Activated naive CD4-positive, alpha-beta T cell treated with anti-CD3 and anti-CD28 coated beads, Interleukin-2, amount 50 U/mL, for 24 hours (primary cell): ENCODE measurements at regions not wholly inside any gene's neighbourhood (a gene's known extent, or its start where the extent isn't known, plus 50 kb on each side); places are given as distances from the start of the nearest gene placed in this dataset.

ENCODE experiments used
- H3K27ac Mint-ChIP-seq: one replicate; pipeline ENCODE4 v1.8.0; 2021; ENCODE audit warnings: mild to moderate bottlenecking, mixed read lengths
- H3K27me3 Mint-ChIP-seq: one replicate; pipeline ENCODE4 v1.8.0; 2021; ENCODE audit warnings: mixed read lengths
- H3K36me3 Mint-ChIP-seq: one replicate; pipeline ENCODE4 v1.8.0; 2021; ENCODE audit warnings: mixed read lengths
- H3K4me1 Mint-ChIP-seq: one replicate; pipeline ENCODE4 v1.8.0; 2021; ENCODE audit warnings: mixed read lengths
- H3K4me3 Mint-ChIP-seq: one replicate; pipeline ENCODE4 v1.8.0; 2021; ENCODE audit warnings: mild to moderate bottlenecking, mixed read lengths
- H3K9me3 Mint-ChIP-seq: one replicate; pipeline ENCODE4 v1.8.0; 2021; ENCODE audit warnings: mixed read lengths

DNA sequence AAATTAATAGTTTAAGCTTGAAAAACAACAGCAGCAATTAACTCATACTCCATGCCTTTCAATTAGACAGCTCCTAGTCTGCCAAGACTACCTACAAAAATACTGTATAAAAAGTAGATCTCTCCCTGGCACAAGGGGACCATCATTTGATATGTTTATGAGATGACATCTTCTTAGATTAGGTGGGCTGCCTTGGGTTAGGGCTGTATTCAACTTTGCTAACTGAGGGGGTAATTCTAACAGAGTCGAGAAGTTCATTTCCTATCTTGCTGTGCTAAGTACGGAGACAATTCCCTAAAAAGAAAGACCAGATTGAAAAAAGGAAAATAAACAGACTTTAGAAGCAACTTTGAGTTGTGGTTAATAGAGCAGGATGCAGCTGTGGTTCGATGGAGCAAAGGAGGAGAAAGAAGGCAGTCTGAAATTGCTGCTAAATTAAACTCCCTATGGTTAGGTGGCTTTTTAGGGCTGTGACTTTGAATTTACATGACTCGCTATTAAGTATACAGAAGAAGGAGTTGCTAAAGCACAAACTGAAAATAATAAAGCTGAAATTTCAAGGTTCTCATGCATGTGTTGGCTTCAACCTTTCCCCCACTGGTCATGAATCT lies 75.4 kb downstream of the CDC7 start:
- Mint-ChIP-seq H3K36me3 (no peaks in the 10 kb centered on the region), H3K4me1 (peaks cover 26% of the 10 kb centered on the region), H3K27ac (peak overlapping the region; percentile 1)

DNA sequence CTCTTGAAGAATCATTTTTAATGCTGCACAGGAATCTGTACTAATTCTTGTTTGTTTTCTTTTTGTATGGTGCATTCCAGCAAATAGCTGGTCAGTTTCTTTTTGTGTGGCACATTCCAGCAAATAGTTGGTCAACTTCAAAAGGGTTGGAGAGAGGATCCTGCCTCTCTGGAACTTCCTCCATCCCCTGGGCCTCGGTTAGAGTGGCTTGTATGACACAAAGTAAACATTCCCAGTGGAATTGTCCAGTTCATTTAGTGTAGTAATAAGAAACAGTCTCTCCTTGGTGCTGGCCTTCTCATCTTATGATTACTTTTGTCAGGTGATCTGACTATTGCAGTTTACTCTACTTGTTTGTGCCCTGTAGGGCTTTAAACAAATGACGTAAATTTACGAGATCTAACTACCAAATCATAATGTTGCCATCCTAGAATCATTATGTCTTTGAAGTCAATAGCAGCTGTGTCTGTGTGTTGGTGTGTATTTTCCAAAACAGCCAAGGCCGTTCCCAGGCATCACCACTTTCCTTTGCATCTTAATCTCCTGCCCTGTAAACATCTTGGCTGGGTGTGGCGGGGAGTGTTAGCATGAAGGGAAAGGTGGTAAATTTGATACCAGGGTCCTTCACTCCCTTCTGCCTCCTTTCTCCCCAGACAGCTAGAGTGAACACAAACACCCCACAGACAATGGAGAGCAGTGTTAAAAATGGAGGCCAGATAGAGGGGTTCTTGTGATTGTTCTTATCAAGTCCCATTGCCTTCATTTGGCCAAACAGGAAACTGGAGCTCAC lies 77.9 kb downstream of the CDC7 start:
- Mint-ChIP-seq H3K4me3 (no peak overlapping the region), H3K27me3 (no peaks in the 10 kb centered on the region), H3K27ac (no peak overlapping the region), H3K9me3 (no peaks in the 10 kb centered on the region), H3K4me1 (peaks cover 23% of the 10 kb centered on the region), H3K36me3 (no peaks in the 10 kb centered on the region)

More for the DNA sequence above, 75.4 kb downstream of the CDC7 start:
- Mint-ChIP-seq H3K9me3 (no peaks in the 10 kb centered on the region), H3K4me3 (no peak overlapping the region), H3K27me3 (no peaks in the 10 kb centered on the region)

DNA sequence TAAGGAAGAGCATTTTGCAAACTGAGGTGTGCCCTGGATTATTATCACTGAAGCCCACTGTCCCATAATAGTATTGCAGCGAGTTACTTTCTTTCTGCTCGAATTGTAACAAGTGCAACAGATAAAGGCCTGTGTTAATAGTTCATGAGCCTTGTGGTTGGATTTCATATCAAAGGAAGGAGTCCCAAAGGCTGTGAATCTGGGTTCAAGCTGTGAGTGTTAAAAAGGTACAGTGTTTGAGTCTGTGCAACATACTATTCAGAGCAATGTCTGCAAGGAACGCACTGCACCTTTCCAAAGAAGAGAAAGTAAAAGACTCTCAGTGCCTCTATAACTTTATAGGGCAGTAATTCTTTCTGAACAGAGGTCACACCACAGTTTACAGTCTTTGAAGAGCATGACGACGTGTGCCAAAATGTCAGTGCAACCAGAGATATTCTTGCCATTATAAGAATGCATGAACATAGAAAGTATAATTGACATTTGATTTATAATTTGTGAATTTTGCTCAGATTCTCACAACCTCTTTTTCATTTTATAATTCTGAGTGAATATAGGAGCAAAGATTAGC lies 79.1 kb downstream of the CDC7 start:
- H3K4me1 Mint-ChIP-seq: peaks cover 23% of the 10 kb centered on the region
- no peaks in the 10 kb centered on the region for H3K36me3 Mint-ChIP-seq
- no peaks in the 10 kb centered on the region for H3K27me3 Mint-ChIP-seq
- no peaks in the 10 kb centered on the region for H3K9me3 Mint-ChIP-seq
- H3K27ac Mint-ChIP-seq: no peak overlapping the region
- no peak overlapping the region for H3K4me3 Mint-ChIP-seq

DNA sequence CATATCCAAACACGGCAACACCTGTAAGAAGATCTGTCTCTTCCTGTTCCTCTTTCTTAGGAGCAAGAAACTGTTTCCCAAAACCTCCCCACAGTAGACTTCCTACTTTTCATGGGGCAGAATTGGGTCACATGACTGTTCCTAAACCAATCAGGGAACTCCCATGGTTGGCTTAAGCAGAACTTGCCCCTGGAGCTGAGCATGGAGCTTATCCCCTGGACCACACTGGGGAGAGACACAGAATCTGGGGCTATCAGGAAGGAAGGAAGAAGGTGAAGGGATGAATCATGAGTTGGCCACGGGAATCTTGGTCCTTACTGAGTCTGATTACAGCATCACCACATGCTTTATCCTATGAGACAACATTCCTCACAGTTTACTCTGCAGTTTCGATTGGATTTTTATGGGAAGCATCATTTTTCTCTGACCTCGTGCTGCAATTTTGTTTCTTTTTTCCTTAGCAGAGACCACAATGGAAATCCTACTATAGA lies 81.8 kb downstream of the CDC7 start:
- H3K27ac Mint-ChIP-seq: no peak overlapping the region
- no peaks in the 10 kb centered on the region for H3K9me3 Mint-ChIP-seq
- no peak overlapping the region for H3K4me3 Mint-ChIP-seq
- H3K27me3 Mint-ChIP-seq: no peaks in the 10 kb centered on the region
- H3K36me3 Mint-ChIP-seq: no peaks in the 10 kb centered on the region
- H3K4me1 Mint-ChIP-seq: peaks cover 14% of the 10 kb centered on the region

DNA sequence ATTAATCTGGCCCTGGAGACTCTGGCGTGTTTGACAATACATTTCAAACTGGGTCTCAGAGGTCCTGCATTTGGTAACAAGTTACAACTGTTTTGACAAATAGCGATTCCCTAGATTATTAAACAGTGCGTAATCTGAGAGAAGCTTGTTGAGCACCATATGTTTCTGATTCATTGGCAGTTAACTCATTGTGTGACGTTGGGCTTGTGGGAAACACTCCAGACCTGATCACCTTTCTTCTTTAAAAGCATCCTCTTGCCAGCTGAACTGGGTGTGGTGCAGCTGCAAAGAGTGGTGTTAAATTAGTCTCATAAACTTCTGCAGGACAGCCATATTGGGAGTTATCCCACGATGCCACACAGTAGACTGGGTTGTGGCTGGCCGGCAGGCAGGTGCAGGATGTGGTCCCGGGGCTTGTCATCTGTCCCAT lies 82.7 kb downstream of the CDC7 start:
- Mint-ChIP-seq H3K9me3 (no peaks in the 10 kb centered on the region), H3K4me3 (no peak overlapping the region), H3K27ac (no peak overlapping the region), H3K36me3 (peaks cover 1% of the 10 kb centered on the region), H3K27me3 (no peaks in the 10 kb centered on the region), H3K4me1 (peaks cover 14% of the 10 kb centered on the region)

DNA sequence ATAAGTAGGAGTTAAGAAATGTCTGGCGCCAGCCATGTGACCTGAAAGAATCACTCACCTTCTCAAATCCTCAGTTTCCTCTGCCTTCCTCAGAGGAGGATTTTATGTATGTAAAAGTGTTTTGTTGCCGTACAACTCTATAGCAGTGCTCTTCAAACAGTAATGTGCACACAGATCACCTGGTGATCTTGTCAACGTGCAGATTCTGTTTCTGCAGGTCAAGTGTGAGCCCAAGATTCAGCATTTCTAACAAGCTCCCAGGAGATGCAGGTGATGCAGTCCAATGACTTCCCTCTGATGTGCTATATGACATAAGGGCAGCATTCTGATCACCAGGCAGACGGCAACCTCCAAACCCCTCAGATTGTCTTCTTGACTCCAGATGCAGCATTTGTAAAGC lies 83.7 kb downstream of the CDC7 start:
- no peak overlapping the region for H3K4me3 Mint-ChIP-seq
- no peaks in the 10 kb centered on the region for H3K27me3 Mint-ChIP-seq
- H3K36me3 Mint-ChIP-seq: peaks cover 1% of the 10 kb centered on the region
- no peak overlapping the region for H3K27ac Mint-ChIP-seq
- no peaks in the 10 kb centered on the region for H3K9me3 Mint-ChIP-seq
- H3K4me1 Mint-ChIP-seq: peaks cover 14% of the 10 kb centered on the region

DNA sequence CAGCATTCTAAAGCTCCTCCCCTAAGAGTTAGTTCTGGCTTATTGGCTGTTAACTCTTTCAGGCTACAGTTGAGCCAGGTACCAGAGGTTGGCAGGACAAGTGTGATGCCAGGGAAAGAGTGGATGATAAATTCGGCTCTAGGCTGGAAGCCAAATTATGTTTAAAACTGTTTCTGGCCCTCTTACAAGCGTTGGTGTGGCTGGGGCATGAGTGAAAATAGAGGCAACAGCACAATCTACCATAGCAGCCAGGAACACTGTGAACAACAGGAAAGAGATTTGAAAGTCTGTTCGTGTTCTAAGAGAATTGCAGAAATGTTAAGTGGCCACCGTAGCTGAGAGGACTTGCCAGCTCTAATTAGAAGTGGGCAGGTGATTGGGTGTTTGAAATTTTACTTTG lies 84.2 kb downstream of the CDC7 start:
- H3K4me3 Mint-ChIP-seq: no peak overlapping the region
- H3K4me1 Mint-ChIP-seq: peaks cover 10% of the 10 kb centered on the region
- H3K27me3 Mint-ChIP-seq: no peaks in the 10 kb centered on the region
- no peaks in the 10 kb centered on the region for H3K9me3 Mint-ChIP-seq
- peaks cover 1% of the 10 kb centered on the region for H3K36me3 Mint-ChIP-seq
- no peak overlapping the region for H3K27ac Mint-ChIP-seq

DNA sequence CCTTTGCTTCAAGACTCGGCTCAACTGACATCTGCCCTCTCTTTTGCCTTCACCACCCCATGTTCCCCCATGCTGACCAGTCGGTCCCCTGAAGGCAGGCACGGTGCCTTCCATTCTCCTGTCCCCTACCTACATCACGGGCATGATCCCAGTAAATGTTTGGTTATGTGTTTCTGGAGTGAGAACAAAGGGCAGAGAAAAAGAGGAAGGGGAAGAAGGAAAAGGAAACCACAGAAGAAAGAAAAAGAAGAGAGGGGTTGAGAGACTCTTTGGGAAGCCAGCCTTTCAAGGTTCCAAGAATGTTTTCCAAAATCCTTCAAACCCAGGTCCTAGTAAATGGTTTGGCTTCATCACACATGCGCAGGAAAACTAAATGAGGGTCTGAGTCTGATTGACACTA lies 84.9 kb downstream of the CDC7 start:
- H3K9me3 Mint-ChIP-seq: no peaks in the 10 kb centered on the region
- no peak overlapping the region for H3K27ac Mint-ChIP-seq
- H3K36me3 Mint-ChIP-seq: peaks cover 1% of the 10 kb centered on the region
- no peaks in the 10 kb centered on the region for H3K27me3 Mint-ChIP-seq
- peaks cover 10% of the 10 kb centered on the region for H3K4me1 Mint-ChIP-seq
- H3K4me3 Mint-ChIP-seq: no peak overlapping the region

DNA sequence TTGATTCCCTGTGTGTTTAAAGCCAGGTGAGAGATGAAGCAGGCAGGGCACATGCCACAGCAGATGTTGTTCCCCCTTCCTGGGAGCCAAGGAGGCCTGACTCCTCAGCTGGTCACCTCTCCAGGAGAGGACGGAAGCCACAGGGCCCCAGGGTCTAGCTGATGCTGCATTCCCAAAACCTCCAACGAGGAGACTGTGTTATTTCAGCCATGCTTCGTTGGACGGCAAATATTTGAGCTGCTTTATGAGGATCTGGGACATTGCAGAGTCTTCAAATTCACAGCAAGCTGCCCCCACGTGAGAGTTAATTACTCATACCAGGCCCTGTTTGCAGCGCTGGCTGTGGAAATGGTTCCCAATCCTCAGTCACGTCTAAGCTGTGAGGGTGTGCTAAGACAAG lies 85.3 kb downstream of the CDC7 start:
- Mint-ChIP-seq H3K27me3 (no peaks in the 10 kb centered on the region), H3K4me3 (no peak overlapping the region), H3K9me3 (no peaks in the 10 kb centered on the region), H3K27ac (no peak overlapping the region), H3K36me3 (peaks cover 1% of the 10 kb centered on the region), H3K4me1 (peaks cover 14% of the 10 kb centered on the region)

DNA sequence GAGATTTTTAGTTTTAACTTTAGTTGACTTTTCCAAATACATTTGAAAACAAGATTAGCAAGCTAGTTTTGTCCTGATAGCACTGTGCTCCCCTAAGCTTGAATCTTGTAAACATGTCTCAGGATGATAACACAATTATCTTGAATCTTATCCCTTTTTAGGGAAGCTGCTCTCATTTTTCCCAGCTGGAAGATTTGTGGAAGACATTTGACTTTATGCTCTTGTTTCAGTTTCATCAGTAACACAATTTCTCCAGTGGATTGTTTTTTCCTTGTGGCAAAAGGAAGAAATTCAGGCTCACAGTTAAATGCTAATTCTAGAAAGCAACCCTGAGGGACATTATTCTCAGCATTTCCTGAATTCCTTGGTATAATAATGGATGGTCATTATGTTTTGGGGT lies 88.8 kb downstream of the CDC7 start:
- no peak overlapping the region for H3K4me3 Mint-ChIP-seq
- no peaks in the 10 kb centered on the region for H3K27me3 Mint-ChIP-seq
- H3K4me1 Mint-ChIP-seq: peaks cover 31% of the 10 kb centered on the region
- no peak overlapping the region for H3K27ac Mint-ChIP-seq
- H3K36me3 Mint-ChIP-seq: peaks cover 1% of the 10 kb centered on the region
- no peaks in the 10 kb centered on the region for H3K9me3 Mint-ChIP-seq

DNA sequence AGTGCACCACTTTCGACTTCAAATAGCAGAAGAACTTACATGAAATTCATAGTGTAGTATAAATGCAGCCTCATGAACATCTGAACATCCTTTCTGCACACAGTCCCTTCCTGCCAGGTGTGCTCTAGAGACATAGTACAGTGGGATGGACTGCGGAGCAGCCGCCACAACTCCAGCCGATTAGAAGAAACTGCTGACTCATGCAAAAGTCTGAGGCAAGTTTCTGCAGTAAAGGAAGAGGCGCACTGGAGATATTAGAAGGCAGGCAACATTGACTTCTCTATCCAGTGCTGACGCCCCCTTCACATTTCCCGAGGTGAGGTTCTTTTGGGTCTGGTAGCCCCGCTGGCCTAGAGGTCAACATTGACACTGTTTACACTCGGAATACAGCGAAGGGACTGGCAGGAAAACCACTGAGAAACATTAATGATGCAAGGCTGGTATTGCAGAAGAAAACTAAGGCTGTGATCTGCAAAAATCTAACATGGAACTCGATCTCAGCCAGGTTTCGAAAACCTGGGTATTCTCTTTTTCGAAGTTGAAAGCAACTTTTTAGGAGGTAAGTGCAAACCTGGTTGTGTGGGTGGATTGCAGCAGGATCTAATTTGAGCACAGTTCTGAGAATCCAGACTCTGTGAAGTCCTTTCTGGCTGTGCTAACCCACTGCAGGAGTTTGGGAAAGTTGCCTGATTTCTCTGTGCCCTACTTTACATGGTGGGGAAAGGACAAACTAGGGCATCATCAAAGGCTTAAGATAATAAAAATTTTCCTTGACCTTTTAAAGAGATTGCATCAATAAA lies 90.7 kb downstream of the CDC7 start:
- H3K27ac Mint-ChIP-seq: no peak overlapping the region
- peaks cover 1% of the 10 kb centered on the region for H3K36me3 Mint-ChIP-seq

DNA sequence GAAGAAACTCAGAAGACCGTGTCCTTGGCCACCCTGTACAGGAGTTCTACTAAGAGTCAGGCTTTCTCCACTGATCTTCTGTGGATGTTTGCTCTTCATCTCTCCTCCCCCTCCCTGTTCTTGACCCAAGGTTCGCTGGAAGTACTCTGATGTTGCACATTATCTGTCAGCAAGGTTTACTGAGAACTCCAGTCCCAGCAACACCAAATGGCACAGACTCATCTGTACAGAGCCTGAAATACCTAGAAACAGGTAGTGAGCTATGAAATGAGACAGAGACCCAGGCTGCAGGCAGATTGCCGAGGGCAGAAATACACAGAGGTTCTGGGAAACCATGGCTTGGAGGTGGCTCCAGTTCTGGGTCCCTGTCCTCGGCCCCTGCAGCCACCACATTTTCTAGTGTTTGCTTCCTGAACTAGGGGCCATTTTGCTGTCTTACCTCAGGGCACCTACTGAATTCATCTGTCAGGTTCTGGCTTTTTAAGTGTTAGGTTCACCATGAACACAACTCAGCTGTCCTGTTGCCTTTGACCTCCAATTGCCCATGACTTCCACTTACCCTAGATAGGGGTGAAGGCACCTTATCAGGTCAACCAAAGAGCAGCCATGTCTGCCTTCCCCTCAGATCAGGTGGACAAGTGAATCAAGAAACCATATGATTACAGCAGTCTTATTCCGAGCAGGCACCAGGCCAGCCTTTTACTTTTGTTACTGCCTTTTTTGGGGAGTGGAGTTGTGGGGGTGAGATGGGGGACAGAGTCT lies 92.2 kb downstream of the CDC7 start:
- Mint-ChIP-seq H3K4me1 (peaks cover 26% of the 10 kb centered on the region), H3K27me3 (no peaks in the 10 kb centered on the region), H3K4me3 (peak overlapping the region; percentile 58), H3K27ac (no peak overlapping the region), H3K9me3 (no peaks in the 10 kb centered on the region), H3K36me3 (peaks cover under 1% of the 10 kb centered on the region)

More for the DNA sequence above, 90.7 kb downstream of the CDC7 start:
- peak overlapping the region; percentile 68 for H3K4me3 Mint-ChIP-seq
- no peaks in the 10 kb centered on the region for H3K9me3 Mint-ChIP-seq
- H3K4me1 Mint-ChIP-seq: peaks cover 21% of the 10 kb centered on the region
- no peaks in the 10 kb centered on the region for H3K27me3 Mint-ChIP-seq

DNA sequence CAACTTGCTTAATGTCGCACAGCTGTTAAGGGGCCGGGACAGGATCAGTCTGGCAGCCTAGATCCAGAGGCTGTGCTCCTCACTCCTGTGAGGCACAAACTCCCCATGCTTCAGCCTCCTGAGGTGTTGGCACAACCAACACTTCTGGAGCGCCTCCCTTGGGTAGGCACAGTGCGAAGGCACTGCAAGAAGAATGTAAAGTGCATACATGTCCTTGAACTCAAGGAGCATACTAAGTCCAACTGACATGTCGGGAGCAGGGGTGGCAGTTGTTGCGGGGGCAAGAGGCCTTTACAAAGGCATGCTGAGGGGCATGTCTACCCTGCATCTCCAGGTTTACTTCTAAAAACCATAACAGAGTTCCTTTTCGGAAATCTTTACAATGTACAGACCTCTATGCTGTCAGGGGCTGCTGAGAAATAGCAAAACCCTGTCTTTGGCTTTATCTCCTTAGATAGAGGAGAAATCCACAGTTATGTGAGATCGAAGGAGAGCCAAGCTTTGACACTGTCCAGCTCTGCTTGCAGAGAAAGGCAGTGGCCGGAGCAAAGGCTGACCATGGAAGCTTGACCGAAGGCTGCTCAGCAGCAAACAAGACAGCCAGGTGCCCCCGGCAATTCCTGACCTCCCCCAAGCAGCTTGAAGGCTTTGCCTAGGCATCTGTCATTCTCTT lies 93.9 kb downstream of the CDC7 start:
- Mint-ChIP-seq H3K27ac (no peak overlapping the region), H3K9me3 (no peaks in the 10 kb centered on the region), H3K36me3 (no peaks in the 10 kb centered on the region), H3K27me3 (no peaks in the 10 kb centered on the region), H3K4me1 (peaks cover 26% of the 10 kb centered on the region), H3K4me3 (no peak overlapping the region)

DNA sequence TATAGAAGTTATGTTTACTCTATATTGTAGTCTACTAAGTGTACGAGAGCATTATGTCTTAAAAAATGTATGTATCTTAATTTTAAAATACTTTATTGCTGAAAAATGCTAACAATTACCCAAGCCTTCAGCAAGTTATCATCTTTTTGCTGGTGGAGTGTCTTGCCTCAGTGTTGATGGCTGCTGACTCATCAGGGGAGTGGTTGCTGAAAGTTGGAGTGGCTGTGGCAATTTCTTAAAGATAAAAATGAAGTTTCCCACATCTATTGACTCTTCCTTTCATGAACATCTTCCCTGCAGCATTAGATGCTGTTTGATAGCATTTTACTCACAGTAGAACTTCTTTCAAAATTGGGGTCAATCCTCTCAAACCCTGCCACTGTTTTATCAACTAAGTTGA lies 95.8 kb downstream of the CDC7 start:
- Mint-ChIP-seq H3K4me3 (no peak overlapping the region), H3K9me3 (no peaks in the 10 kb centered on the region), H3K27me3 (no peaks in the 10 kb centered on the region), H3K27ac (no peak overlapping the region), H3K4me1 (peaks cover 17% of the 10 kb centered on the region), H3K36me3 (no peaks in the 10 kb centered on the region)
